AG04450 (cell line): ENCODE measurements at regions not wholly inside any gene's neighbourhood (a gene's known extent, or its start where the extent isn't known, plus 50 kb on each side); places are given as distances from the start of the nearest gene placed in this dataset.

Experiments
- CTCF ChIA-PET: fragments of 300-600, 350-600 bp; formaldehyde crosslinking; extraction: SDS; loops from one replicate; lab custom pipeline; 2022; ENCODE audit warnings: antibody characterized with exemption, inconsistent platforms; lab: Charles Lee
- POLR2A ChIA-PET: fragments of 350-600 bp; formaldehyde crosslinking; extraction: SDS; loops from one replicate; lab custom pipeline; 2021; ENCODE audit warnings: antibody characterized with exemption, inconsistent platforms; lab: Yijun Ruan, JAX
- DNase-seq: peaks from one replicate; pipeline ENCODE4 v3.0.0-alpha.2; 2011; ENCODE audit warnings: low read depth, low spot score
- H3K27ac ChIP-seq: one replicate; pipeline ENCODE4 v1.5.1; 2012; ENCODE audit warnings: low read depth, low read length, control low read depth
- H3K27me3 ChIP-seq: one replicate; pipeline ENCODE4 v1.6.0; 2012; ENCODE audit warnings: low read length; ENCODE audit not compliant: control insufficient read depth, insufficient read depth
- H3K4me3 ChIP-seq: 2 replicates; pipeline ENCODE4 v1.5.1; 2011; ENCODE audit warnings: mild to moderate bottlenecking, low read depth, low read length, control low read depth
- H3K9me3 ChIP-seq: 2 replicates; pipeline ENCODE4 v1.5.1; 2012; ENCODE audit warnings: low read length; ENCODE audit not compliant: control insufficient read depth, insufficient read depth
- CTCF ChIP-seq: IDR thresholded peaks from 2 replicates; pipeline ENCODE4 v1.5.1; 2011; ENCODE audit warnings: low read depth, low read length, control low read depth, inconsistent platforms

GRCh38 chr2:207313947-207314346 lies 148.2 kb upstream of the KLF7 start:
- no peak overlapping the region for H3K27ac ChIP-seq
- no peaks in the 10 kb centered on the region for H3K9me3 ChIP-seq
- DNase-seq, result no peak
- POLR2A ChIA-PET, result no interaction called here
- no peaks in the 10 kb centered on the region for H3K27me3 ChIP-seq
- TF ChIP-seq CTCF, result no peak
- no peak overlapping the region for H3K4me3 ChIP-seq
- CTCF ChIA-PET, result no interaction called here

GRCh38 chr2:207315131-207315530 lies 149.4 kb upstream of the KLF7 start:
- H3K9me3 ChIP-seq, result no peaks in the 10 kb centered on the region
- no peak overlapping the region for H3K27ac ChIP-seq
- TF ChIP-seq CTCF, result no peak
- DNase-seq, result no peak
- no peaks in the 10 kb centered on the region for H3K27me3 ChIP-seq
- ChIA-PET POLR2A (interaction anchor here (1.1 kb wide), 1 partner anchor 57 kb away, joined by 3 read pairs; no protein-coding TSS in a partner anchor), CTCF (interaction anchor here (1.2 kb wide), 1 partner anchor 158 kb away, joined by 4 read pairs; no protein-coding TSS in a partner anchor)
- no peak overlapping the region for H3K4me3 ChIP-seq

GRCh38 chr2:207316484-207316883 lies 150.7 kb upstream of the KLF7 start:
- Histone ChIP-seq H3K27ac (no peak overlapping the region), H3K4me3 (no peak overlapping the region), H3K9me3 (no peaks in the 10 kb centered on the region), H3K27me3 (no peaks in the 10 kb centered on the region)
- no peak for TF ChIP-seq CTCF
- POLR2A ChIA-PET, result no interaction called here
- no peak for DNase-seq
- CTCF ChIA-PET, result no interaction called here

GRCh38 chr2:207316906-207317305 lies 151.2 kb upstream of the KLF7 start:
- H3K9me3 ChIP-seq, result no peaks in the 10 kb centered on the region
- no peak for TF ChIP-seq CTCF
- ChIA-PET POLR2A (interaction anchor here (0.6 kb wide), 1 partner anchor 58 kb away, joined by 4 read pairs; no protein-coding TSS in a partner anchor), CTCF (interaction anchor here (0.6 kb wide), 1 partner anchor 370 kb away, joined by 6 read pairs; no protein-coding TSS in a partner anchor)
- no peak overlapping the region for H3K4me3 ChIP-seq
- DNase-seq, result no peak
- H3K27ac ChIP-seq, result no peak overlapping the region
- H3K27me3 ChIP-seq, result no peaks in the 10 kb centered on the region

GRCh38 chr2:207317378-207317984 lies 151.7 kb upstream of the KLF7 start:
- ChIA-PET POLR2A (interaction anchor here (0.6 kb wide), 1 partner anchor 59 kb away, joined by 4 read pairs; no protein-coding TSS in a partner anchor), CTCF (interaction anchor here (0.6 kb wide), 1 partner anchor 369 kb away, joined by 6 read pairs; no protein-coding TSS in a partner anchor)
- no peak for DNase-seq
- Histone ChIP-seq H3K9me3 (no peaks in the 10 kb centered on the region), H3K27me3 (no peaks in the 10 kb centered on the region), H3K27ac (no peak overlapping the region), H3K4me3 (no peak overlapping the region)
- TF ChIP-seq CTCF, result no peak
